Mammary epithelial cell (primary cell): ENCODE measurements at regions not wholly inside any gene's neighbourhood (a gene's known extent, or its start where the extent isn't known, plus 50 kb on each side); places are given as distances from the start of the nearest gene placed in this dataset.

Source experiments
- EZH2 ChIP-seq: IDR thresholded peaks from 2 replicates; pipeline ENCODE4 v1.6.1; 2012; ENCODE audit warnings: low read length, inconsistent platforms, borderline replicate concordance
- TF ChIP-seq, protein P1 (sequence below), 2 donors: IDR thresholded peaks in 1 of 2; conservative IDR thresholded peaks in 1 of 2; 2 replicates each; pipeline ENCODE4 v1.5.1; 2011 to 2012; ENCODE audit warnings: inconsistent platforms in 2 of 2, low read length in 2 of 2, mild to moderate bottlenecking in 2 of 2, control low read depth in 1 of 2, low read depth in 1 of 2; ENCODE audit not compliant: insufficient read depth in 1 of 2; ENCODE audit errors: extremely low read depth in 1 of 2

- TF ChIP-seq, protein P1, sequence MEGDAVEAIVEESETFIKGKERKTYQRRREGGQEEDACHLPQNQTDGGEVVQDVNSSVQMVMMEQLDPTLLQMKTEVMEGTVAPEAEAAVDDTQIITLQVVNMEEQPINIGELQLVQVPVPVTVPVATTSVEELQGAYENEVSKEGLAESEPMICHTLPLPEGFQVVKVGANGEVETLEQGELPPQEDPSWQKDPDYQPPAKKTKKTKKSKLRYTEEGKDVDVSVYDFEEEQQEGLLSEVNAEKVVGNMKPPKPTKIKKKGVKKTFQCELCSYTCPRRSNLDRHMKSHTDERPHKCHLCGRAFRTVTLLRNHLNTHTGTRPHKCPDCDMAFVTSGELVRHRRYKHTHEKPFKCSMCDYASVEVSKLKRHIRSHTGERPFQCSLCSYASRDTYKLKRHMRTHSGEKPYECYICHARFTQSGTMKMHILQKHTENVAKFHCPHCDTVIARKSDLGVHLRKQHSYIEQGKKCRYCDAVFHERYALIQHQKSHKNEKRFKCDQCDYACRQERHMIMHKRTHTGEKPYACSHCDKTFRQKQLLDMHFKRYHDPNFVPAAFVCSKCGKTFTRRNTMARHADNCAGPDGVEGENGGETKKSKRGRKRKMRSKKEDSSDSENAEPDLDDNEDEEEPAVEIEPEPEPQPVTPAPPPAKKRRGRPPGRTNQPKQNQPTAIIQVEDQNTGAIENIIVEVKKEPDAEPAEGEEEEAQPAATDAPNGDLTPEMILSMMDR (conservative IDR thresholded peaks at IDR 0.05 in 1 of 2, IDR thresholded peaks at IDR 0.05 in 1 of 2; ENCODE audit: extremely low read depth in 1 of 2, insufficient read depth in 1 of 2, low read depth in 1 of 2, low read length in 2 of 2): no peak
- no peak for TF ChIP-seq EZH2
Measured at GRCh38 chr2:121949271-121949670, 193.8 kb downstream of the TSN start.
